Activated CD4-positive, alpha-beta T cell treated with anti-CD3 and anti-CD28 coated beads, Interleukin-2, Interleukin-4, amounts not matched to agents 100 ng/mL and 50 ng/mL, durations not matched to agents 16 hours and 8 hours (primary cell): ENCODE measurements at regions not wholly inside any gene's neighbourhood (a gene's known extent, or its start where the extent isn't known, plus 50 kb on each side); places are given as distances from the start of the nearest gene placed in this dataset.
"Not testable (repeated sequence)": the region's sequence is repeated elsewhere in the genome, so short reads cannot be mapped to it uniquely, and the experiment has no call there.

Experiments
- DNase-seq: peaks from one replicate; pipeline ENCODE4 v3.0.0-alpha.2; 2020; ENCODE audit warnings: low spot score

DNA sequence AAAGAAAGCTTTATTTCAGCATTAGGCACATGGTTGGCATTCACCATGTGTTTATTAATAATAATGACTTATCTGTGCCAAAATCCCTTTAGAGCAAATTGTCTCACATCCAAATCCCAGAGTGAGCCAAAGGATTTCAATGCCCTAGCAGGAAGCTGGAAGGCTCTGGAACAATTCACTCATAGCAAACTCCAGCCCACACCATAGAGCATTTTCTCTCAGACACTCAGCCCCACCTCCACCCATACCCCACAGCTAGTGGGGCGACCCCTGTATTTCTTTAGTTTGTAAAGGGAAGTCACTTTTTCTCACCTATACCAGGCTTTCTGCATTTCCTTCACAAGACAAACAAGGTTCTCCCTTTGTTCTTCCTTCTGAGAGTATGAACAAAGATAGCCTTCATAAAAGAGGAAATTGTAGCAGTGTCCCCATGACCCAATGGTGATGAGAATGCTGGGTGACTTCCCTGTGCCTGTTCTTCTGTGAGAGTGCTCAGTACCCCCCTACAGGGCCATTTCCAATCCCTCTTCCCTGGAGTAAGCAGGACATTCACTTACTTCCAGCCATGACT lies 100.1 kb upstream of the APCDD1 start:
- no peak for DNase-seq

DNA sequence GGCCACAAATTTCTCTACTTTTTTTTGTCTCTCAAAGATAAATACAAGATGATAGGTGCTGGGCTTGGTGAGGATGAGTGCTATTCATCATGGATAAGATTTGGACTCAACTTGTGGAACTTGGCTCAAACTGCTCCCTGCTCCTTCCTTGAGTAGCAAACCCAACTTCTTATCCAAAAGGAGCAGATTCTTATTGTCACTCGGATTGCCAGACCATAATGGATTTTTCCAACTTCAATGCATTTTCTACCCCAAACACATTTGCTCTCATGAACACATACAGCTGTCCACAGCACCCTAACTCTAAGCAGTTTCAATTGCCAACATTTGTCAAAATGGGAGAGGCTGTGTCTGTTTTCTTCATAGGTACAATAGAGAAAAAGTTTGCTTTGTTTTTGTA lies 99.5 kb upstream of the APCDD1 start:
- DNase-seq = no peak

DNA sequence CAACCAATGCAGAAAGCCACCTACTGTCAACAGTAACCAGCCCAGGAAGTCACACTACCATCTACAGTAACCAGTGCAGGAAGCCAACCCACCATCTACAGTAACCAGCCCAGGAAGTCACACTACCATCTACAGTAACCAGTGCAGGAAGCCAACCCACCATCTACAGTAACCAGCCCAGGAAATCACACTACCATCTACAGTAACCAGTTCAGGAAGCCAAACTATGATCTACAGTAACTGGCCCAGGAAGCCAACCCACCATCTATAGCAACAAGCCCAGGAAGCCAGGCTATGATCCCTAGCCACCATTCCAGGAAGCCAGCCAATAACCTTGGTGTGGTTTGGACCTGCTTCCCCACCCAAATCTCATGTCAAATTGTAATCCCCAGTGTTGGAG lies 97.4 kb upstream of the APCDD1 start:
- DNase-seq = not testable (repeated sequence)

DNA sequence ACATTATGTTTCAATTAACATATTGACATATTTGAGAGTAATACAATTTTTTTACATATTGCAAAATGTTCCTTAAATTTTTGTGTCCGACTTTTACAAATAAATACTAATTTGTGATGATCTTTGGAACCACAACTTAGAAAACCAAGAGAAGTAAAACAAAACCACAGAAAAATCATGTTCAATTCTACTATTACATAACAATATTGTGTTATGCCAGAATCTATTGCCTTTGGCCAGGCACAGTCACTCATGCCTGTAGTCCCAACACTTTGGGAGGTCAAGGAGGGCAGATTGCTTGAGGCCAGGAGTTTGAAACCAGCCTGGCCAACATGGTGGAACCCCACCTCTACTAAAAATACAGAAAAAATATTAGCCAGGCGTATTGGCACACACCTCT lies 92.8 kb upstream of the APCDD1 start:
- no peak for DNase-seq

DNA sequence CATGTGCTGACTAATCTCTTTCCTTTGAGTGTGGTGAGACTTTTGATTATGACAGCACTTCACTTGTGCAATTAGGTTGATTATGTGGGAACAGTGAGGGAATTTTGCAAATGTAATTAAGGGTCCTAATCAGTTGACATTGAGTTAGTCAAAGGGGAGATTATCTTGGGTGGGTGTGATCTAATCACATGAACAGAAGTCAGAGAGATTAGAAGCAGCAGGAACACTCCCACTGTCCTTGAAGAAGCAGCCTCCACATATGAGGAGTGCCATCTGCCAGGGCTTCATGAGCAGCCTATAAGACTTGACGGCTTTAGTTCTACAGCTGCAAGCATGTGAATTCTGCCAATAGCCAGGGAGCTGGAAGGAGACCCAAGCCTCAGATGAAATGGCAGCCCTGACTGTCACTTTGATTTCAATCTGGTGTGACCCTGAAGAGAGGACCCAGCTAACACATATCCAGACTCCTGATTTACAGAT lies 89.4 kb upstream of the APCDD1 start:
- no peak for DNase-seq

DNA sequence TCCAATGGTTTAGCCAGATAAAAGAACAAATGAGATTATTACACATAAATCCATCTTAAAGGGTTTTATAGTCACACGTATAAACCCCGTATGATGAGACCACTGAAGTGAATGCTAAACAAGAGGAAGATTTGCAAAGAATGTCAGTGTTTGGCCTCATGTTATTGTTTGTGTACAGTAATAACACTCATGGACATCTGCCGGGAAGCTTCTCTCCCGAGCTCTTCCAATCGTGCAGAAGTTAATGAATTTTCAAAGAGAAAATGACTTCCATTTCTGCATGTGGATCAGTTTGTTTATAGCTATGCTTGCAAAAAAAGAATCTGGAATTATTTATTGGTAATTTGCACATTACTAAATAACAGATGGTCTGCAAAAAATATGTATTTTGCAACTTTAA lies 88.5 kb upstream of the APCDD1 start:
- DNase-seq = no peak

DNA sequence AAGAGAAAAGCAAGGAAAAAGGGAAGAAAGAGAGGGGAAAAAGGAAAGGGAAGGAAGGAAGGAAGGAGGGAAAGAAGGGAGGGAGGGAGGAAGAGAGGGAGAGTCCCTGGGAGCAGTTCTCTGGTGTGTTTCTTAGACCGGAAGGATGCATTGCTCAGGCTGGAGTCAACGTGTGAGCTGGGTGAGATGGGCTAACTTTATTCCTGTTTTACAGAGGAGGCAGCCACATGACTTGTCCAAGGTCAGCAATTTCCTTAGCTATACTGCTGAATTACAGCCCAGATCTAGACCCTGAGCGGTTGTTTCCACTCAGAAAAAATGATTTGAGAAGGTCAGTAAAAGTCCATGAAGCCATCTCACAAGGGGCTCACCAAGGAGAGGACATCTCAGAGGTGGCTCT lies 86.6 kb upstream of the APCDD1 start:
- DNase-seq = no peak

DNA sequence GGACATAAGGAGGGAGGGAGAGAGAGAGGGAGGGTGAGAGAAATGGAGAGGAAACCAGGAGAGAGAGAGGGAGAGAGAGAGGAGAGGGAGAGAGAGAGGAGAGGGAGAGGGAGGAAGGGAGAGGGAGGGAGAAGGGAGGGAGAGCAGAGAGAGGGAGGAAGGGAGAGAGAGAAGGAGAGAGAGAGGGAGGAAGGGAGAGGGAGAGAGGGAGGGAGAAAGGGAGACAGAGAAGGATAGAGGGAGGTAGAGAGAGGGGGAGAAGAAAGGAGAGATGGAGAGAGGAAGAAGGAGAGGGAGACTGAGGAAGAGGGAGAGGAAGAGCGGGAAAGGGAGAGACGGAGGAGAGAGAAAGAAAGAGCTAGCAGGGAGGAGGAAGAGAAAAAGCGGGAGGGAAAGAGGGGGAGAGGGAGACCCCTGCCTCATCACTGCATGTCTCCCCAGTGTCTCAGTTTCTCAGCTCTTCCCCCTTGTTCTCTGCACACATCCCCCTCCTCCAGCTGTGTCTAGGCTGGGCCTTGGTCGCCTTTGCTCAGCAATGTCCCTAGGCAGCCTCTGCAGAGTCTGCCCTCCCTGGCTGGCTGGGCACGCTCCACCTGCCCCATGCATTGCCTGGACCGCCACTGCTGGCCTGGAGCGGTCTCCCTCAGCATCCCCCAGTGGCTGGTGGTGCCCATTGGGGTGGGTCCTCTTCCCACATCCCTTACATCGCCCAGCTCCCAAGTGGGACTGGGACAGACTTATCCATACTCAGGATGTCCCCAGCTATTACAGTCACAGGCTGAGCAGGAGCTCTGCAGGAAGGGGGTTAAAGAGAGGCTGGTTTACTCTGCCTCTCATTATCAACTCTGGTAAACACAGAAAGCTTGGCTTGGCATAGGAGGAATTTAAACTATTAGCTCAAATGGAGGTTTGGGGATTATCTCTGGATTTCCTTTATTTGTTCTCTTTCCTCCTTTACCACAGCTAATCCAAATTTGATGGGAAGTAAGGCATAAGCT lies 85.7 kb upstream of the APCDD1 start:
- DNase-seq = no peak

DNA sequence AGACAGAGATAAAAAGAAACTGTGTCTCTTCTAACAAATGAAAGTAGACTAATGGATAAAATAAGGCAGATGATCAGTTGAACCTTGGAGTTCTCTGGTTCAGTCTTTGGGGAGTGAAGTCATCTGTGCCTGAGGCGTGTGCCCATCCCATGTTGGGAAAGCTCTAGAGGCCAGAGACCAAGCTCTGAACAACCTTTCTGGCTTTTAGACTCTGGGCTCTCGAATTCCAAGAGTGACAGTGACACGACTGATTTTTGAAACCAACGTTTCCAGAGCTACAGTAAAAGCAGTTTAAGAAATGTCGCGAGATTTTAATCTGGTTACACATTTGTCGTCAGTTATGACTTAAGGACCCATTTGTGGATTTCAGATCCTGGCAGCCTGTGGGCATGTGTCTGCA lies 83.7 kb upstream of the APCDD1 start:
- no peak for DNase-seq

DNA sequence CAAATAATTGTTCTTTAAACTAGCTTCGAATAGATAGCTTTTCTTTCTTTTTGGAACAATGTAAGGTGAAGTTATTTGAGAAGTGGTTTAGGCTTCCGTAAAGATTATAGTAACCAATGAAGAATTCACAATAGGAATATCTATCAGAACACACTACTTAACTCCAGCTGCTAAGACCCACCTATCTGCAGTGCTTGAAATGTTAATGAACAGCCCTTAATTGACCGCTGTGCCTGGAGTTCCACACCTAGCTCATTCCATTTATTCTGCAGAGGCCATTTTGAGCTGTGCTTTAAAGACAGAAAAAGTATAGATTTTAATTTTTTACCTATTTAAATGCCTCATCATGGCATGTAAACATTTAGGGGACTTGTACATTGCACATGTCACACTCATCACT lies 83.3 kb upstream of the APCDD1 start:
- DNase-seq = no peak

DNA sequence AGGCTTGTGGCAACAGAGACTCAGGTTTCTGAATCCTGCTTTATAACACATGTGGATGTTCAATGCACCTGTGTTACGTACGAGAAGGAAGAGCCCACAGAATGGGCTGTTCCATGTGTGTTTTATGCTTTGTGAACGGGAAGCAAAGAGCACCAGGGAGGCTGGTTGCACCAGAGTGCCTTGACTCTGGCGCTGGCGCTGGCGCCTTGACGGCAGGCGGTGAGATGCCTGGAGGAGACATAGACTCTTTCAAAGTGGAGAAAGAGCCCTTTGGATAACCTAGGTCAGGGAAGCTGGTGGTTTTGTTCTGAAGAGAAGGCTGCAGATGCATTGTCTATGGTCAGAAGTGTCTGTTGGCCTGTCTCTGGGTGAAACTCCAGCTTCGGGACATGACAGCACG lies 80.2 kb upstream of the APCDD1 start:
- no peak for DNase-seq

DNA sequence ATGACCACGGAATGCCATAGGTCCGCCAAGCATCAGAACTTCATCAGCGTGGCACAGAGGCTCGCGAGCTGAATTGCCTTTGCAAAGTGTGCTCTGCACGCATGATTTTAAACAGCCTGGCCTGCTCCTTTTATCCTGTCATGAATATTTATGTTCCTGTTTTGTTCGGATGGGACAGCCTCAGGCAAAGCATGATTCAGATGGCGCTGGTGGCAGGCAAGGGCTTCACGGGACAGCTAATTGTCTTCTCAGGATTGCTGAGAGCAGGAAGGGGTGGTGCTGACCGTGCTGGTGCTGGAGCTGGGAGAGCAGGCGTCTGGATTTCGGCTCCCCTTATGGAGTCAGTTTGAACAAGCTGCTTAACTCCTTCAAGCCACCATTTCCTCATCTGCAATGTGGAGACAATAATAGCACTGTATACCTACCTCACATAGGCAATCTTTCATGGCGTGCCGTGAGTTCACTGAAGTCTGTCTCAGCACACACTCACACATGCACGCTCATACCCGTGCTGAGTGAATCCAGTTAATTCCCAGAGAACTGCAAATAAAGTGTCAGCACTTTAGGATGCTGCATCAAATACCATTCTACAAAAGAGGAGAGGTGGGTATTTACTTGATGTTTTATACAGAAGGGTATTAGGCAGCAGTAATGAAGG lies 79.7 kb upstream of the APCDD1 start:
- DNase-seq = no peak

DNA sequence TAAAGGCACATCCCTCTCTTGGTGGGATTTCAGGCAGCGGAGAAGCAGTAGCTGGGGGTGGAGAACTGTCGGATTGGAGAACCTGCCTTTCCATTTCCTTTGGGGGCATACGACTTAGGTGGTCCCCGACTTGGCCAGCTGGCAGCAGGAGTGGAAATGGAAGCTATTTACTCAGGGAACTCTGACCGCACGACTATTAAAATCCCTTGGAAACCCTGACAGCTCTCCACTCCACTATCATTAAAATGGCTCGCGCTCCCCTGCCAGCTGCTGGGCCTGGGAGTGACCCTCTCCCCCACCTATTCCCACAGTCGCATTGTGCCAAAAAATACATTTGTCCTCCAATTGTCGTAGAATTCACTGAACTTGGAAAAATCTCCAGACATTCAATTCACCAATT lies 77.7 kb upstream of the APCDD1 start:
- DNase-seq = no peak

DNA sequence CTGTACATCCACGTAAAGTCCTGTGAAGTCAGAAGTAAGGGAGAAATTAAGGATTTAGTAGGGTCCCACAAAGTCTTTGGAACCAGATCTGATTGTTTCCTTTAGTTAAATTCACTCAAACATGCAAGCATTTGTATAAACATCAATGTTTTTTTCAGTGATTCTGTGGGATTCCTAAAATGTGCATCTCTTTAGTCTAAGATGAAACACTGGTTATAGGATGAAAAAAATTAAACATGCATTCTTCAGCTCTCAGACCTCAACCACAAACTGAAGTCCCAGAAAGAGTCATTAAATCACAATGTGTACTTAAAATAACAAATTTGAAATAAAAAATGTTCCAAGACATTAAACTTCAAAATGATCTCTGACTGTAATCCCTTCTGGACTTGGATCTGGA lies 76.5 kb upstream of the APCDD1 start:
- DNase-seq = no peak

DNA sequence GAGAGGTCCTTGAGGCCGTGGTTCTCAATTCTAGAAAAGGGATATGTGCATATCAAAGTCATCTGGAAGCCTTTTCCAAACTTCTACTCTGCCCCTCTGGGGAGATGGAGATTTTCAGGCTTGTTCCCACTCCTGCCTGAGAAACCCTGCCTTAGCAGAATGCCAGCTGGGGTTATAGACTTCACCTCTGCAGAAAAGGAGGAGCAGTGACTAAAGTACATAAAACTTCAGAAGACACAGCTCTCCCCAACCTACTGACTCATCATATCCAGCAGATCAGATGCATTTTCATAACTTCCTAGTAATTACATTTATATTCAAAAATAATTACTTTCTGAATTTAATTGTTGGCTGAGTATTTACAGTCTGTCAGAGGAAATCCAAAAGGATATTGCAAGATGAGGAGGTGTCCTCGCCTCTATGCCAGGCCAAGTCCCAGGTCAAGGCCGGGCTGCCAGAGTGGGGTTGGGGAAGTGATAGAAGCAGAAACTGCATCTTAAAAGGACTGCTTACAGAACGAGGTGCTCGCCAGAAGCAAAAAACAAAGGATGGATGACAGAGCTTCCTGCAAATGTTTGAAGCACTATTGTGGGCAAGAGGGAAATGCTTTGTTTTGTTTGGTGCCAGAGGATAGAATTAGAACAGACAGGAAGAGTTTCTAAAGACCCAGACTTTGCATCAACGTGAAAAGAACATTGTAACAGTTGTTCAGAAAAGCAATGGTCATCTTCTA lies 75.6 kb upstream of the APCDD1 start:
- no peak for DNase-seq

DNA sequence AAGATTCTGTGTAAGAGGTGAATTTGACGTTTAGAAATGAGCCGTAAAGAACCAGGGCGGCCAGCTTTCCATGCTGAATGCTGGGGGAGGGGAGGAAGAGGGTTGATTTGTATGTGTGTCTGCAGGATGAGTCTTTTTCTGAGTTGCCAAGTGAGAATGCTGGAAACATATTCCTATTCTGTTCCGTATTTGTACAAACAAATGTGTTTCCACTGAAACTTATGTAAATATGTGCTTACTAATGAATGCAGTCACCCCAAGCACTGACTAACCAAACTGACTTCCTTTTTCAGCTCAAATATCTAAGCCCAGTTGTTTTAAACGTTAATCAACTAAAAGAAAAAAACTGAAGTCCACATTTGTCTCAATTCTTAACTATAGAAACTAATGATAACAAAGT lies 74.9 kb upstream of the APCDD1 start:
- no peak for DNase-seq

DNA sequence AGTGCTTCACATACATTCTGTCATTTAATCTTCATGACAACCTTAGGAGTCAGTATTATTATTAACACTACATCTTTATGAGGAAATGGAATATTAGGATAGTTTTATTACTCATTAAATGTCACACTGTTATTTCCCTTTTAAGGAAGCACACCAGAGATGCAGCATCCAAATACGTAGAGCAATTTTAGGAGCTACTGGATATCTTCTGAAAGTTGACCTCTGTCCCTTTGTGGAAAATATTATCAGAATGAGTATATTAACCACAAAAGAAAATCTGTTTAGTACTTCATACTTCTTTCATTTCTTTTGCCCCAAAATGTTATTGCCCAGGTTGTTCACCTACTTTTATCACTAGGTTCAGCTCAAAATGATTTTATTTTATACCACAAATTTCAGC lies 72.9 kb upstream of the APCDD1 start:
- no peak for DNase-seq

DNA sequence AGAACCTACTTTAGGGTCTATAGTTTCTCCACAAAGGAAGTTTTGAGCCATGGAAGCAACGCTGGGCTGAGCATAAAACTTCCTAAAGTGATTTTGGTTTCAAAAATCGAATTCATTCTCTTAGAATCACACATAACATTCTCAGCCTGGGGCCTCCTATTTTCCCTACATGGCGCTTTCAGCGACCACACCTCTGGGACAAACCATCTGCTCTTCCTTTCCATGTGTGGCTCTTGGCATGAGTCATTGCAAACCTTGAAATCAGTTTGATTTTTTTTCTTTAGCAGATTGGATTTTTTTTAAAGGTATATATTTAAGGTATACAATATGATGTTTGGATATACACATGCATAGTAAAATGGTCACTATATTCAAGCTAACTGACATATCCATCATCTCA lies 72.5 kb upstream of the APCDD1 start:
- no peak for DNase-seq

DNA sequence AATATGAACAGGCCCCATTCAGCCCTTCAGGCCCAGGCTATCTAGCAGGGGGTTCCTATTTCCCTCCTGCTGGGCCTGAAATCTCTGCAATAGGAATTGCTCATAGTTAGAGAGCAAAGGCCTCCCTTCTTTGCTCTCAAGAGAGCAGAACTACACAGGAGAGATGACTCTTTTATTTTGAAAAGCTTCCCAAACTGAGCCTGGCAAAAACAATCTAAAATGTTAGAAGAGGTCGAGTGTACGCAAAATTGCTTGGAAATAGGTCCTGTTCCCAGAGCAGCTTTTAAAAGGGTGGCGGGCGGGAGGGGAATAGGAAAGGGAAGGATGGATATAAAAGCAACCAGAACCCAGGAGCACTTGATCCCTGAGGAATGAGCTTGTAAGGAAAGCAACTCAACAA lies 68.4 kb upstream of the APCDD1 start:
- no peak for DNase-seq

DNA sequence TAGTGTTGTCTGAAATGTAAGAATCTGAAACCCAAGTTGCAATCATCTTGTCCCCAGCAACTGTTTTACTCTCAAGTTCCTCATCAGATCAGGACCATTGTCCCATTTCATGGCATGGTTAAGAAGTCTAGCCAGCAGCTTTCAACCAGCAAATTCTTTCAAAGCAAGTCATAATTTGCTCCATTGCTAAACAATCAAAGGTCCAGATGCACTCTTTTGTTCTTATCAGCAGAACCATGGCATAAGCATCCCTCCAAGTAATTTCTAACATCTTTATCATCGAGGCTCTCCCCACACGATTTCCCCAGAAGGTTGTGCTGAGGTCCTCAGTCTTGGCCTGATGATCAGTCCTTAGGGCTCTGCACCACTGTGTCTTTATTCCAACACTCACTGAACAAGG lies 67.5 kb upstream of the APCDD1 start:
- no peak for DNase-seq

DNA sequence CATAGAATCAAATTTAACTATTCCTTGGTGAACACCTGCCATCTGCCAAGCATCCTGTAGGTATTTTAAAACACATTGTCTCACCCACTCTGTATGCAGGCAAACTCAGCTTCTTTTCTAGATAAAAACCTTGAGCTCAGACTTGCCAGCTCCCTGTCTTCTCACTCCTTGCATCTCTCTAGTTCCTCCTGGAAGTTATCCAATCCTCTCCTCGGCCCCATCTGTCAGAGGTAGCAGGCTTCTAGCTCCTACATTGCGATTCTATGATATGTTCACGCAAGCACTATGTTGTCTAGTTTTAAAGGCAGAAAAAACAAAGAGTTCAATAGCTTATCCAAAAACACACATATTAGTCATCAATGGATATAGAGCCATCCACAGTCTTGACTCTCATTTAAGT lies 67.0 kb upstream of the APCDD1 start:
- DNase-seq = no peak

DNA sequence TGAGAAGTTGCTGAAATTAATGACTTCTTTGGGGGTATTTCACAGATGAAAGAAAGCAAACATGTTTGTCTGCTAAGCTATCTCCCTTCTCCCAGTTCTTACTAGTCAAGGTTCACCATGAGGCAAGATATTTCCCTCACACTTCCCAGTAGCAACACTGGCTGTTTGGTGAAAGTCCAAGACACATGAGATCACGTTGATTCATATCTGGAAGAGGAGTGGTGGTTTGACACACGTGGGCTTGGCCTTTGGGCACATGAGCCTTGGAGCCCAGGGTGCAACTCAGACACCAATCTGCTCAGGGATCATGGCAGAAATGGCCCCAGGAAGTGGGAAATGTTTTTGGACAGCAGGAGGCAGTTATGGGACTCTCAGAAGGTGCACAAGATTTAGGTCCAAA lies 66.1 kb upstream of the APCDD1 start:
- no peak for DNase-seq
